BLaER1 (cell line): ENCODE measurements at regions not wholly inside any gene's neighbourhood (a gene's known extent, or its start where the extent isn't known, plus 50 kb on each side); places are given as distances from the start of the nearest gene placed in this dataset.

Experiments
- H3K27ac ChIP-seq: shearing (Covaris generic); formaldehyde crosslinking; 2 replicates; pipeline ENCODE4 v1.8.1; 2022
- H3K27me3 ChIP-seq: shearing (Covaris generic); formaldehyde crosslinking; 2 replicates; pipeline ENCODE4 v1.8.1; 2022
- H3K36me3 ChIP-seq: shearing (Covaris generic); formaldehyde crosslinking; 2 replicates; pipeline ENCODE4 v1.8.1; 2022
- H3K4me1 ChIP-seq: shearing (Covaris generic); formaldehyde crosslinking; 2 replicates; pipeline ENCODE4 v1.8.1; 2022
- H3K4me2 ChIP-seq: shearing (Covaris generic); formaldehyde crosslinking; 2 replicates; pipeline ENCODE4 v1.8.1; 2022
- H3K4me3 ChIP-seq: shearing (Covaris generic); formaldehyde crosslinking; 2 replicates; pipeline ENCODE4 v1.8.1; 2022
- H3K9ac ChIP-seq: shearing (Covaris generic); formaldehyde crosslinking; 2 replicates; pipeline ENCODE4 v1.8.1; 2022
- H3K9me3 ChIP-seq: shearing (Covaris generic); formaldehyde crosslinking; 2 replicates; pipeline ENCODE4 v1.8.1; 2022
- H4K20me1 ChIP-seq: shearing (Covaris generic); formaldehyde crosslinking; 2 replicates; pipeline ENCODE4 v1.8.1; 2022
- Cebpa-rat ChIP-seq: shearing (Covaris generic); IDR thresholded peaks from 2 replicates; pipeline ENCODE4 v1.8.1; 2022

GRCh38 chr3:95134693-95135413 is 1072.0 kb downstream of the NSUN3 start:
- H3K4me1 ChIP-seq, result no peaks in the 10 kb centered on the region
- H3K27me3 ChIP-seq, result no peaks in the 10 kb centered on the region
- H3K9ac ChIP-seq, result no peak overlapping the region
- no peak overlapping the region for H3K4me3 ChIP-seq
- H3K4me2 ChIP-seq, result no peak overlapping the region
- H3K36me3 ChIP-seq, result no peaks in the 10 kb centered on the region
- H4K20me1 ChIP-seq, result no peaks in the 10 kb centered on the region
- TF ChIP-seq Cebpa-rat, result no peak
- no peaks in the 10 kb centered on the region for H3K9me3 ChIP-seq
- H3K27ac ChIP-seq, result no peak overlapping the region

- no peak overlapping the region for H3K4me3 ChIP-seq
- TF ChIP-seq Cebpa-rat, result no peak
- no peaks in the 10 kb centered on the region for H3K36me3 ChIP-seq
- no peaks in the 10 kb centered on the region for H3K9me3 ChIP-seq
- no peak overlapping the region for H3K4me2 ChIP-seq
- no peaks in the 10 kb centered on the region for H3K4me1 ChIP-seq
- H4K20me1 ChIP-seq, result no peaks in the 10 kb centered on the region
- no peak overlapping the region for H3K27ac ChIP-seq
- H3K27me3 ChIP-seq, result no peaks in the 10 kb centered on the region
- no peak overlapping the region for H3K9ac ChIP-seq
These were observed 1085.2 kb downstream of the NSUN3 start for GRCh38 chr3:95148107-95148506.

- TF ChIP-seq Cebpa-rat, result no peak
- no peaks in the 10 kb centered on the region for H3K27me3 ChIP-seq
- no peak overlapping the region for H3K4me3 ChIP-seq
- H3K9ac ChIP-seq, result no peak overlapping the region
- no peak overlapping the region for H3K4me2 ChIP-seq
- no peak overlapping the region for H3K27ac ChIP-seq
- H4K20me1 ChIP-seq, result no peaks in the 10 kb centered on the region
- H3K36me3 ChIP-seq, result no peaks in the 10 kb centered on the region
- no peaks in the 10 kb centered on the region for H3K9me3 ChIP-seq
- no peaks in the 10 kb centered on the region for H3K4me1 ChIP-seq
These were observed 1088.7 kb downstream of the NSUN3 start for GRCh38 chr3:95151590-95151989.

GRCh38 chr3:95154766-95155165 is 1091.9 kb downstream of the NSUN3 start:
- Histone ChIP-seq H3K4me1 (no peaks in the 10 kb centered on the region), H3K27me3 (no peaks in the 10 kb centered on the region), H4K20me1 (no peaks in the 10 kb centered on the region), H3K9ac (no peak overlapping the region), H3K4me2 (no peak overlapping the region), H3K9me3 (no peaks in the 10 kb centered on the region), H3K27ac (no peak overlapping the region), H3K4me3 (no peak overlapping the region), H3K36me3 (no peaks in the 10 kb centered on the region)
- TF ChIP-seq Cebpa-rat, result no peak

- Histone ChIP-seq H3K27me3 (no peaks in the 10 kb centered on the region), H3K27ac (no peak overlapping the region), H3K9ac (no peak overlapping the region), H3K4me3 (no peak overlapping the region), H3K4me1 (no peaks in the 10 kb centered on the region), H3K9me3 (no peaks in the 10 kb centered on the region), H3K4me2 (no peak overlapping the region), H4K20me1 (no peaks in the 10 kb centered on the region), H3K36me3 (no peaks in the 10 kb centered on the region)
- TF ChIP-seq Cebpa-rat, result no peak
These were observed 1099.9 kb downstream of the NSUN3 start for GRCh38 chr3:95162794-95163193.

GRCh38 chr3:95167748-95168147 is 1104.9 kb downstream of the NSUN3 start:
- no peak overlapping the region for H3K4me3 ChIP-seq
- no peak overlapping the region for H3K9ac ChIP-seq
- H3K27ac ChIP-seq, result no peak overlapping the region
- H3K4me1 ChIP-seq, result no peaks in the 10 kb centered on the region
- H3K36me3 ChIP-seq, result no peaks in the 10 kb centered on the region
- no peak for TF ChIP-seq Cebpa-rat
- H3K27me3 ChIP-seq, result no peaks in the 10 kb centered on the region
- no peaks in the 10 kb centered on the region for H3K9me3 ChIP-seq
- no peak overlapping the region for H3K4me2 ChIP-seq
- no peaks in the 10 kb centered on the region for H4K20me1 ChIP-seq

- H3K4me3 ChIP-seq, result no peak overlapping the region
- no peak overlapping the region for H3K4me2 ChIP-seq
- H3K9me3 ChIP-seq, result no peaks in the 10 kb centered on the region
- H4K20me1 ChIP-seq, result no peaks in the 10 kb centered on the region
- H3K27me3 ChIP-seq, result no peaks in the 10 kb centered on the region
- no peak overlapping the region for H3K27ac ChIP-seq
- no peaks in the 10 kb centered on the region for H3K36me3 ChIP-seq
- H3K9ac ChIP-seq, result no peak overlapping the region
- H3K4me1 ChIP-seq, result no peaks in the 10 kb centered on the region
- TF ChIP-seq Cebpa-rat, result no peak
These were observed 1105.7 kb downstream of the NSUN3 start for GRCh38 chr3:95168526-95168925.

GRCh38 chr3:95172164-95172943 is 1109.5 kb downstream of the NSUN3 start:
- Histone ChIP-seq H3K27ac (no peak overlapping the region), H3K4me2 (no peak overlapping the region), H4K20me1 (no peaks in the 10 kb centered on the region), H3K4me3 (no peak overlapping the region), H3K4me1 (no peaks in the 10 kb centered on the region), H3K9me3 (no peaks in the 10 kb centered on the region), H3K36me3 (no peaks in the 10 kb centered on the region), H3K9ac (no peak overlapping the region), H3K27me3 (no peaks in the 10 kb centered on the region)
- no peak for TF ChIP-seq Cebpa-rat

GRCh38 chr3:95177096-95177495 is 1114.2 kb downstream of the NSUN3 start:
- Histone ChIP-seq H3K27me3 (no peaks in the 10 kb centered on the region), H3K9ac (no peak overlapping the region), H3K4me3 (no peak overlapping the region), H3K27ac (no peak overlapping the region), H3K9me3 (no peaks in the 10 kb centered on the region), H3K4me1 (no peaks in the 10 kb centered on the region), H3K36me3 (no peaks in the 10 kb centered on the region), H3K4me2 (no peak overlapping the region), H4K20me1 (no peaks in the 10 kb centered on the region)
- TF ChIP-seq Cebpa-rat, result no peak

GRCh38 chr3:95184038-95184437 is 1121.2 kb downstream of the NSUN3 start:
- Histone ChIP-seq H3K9me3 (no peaks in the 10 kb centered on the region), H3K27me3 (no peaks in the 10 kb centered on the region), H4K20me1 (no peaks in the 10 kb centered on the region), H3K9ac (no peak overlapping the region), H3K4me2 (no peak overlapping the region), H3K27ac (no peak overlapping the region), H3K4me1 (no peaks in the 10 kb centered on the region), H3K36me3 (no peaks in the 10 kb centered on the region), H3K4me3 (no peak overlapping the region)
- TF ChIP-seq Cebpa-rat, result no peak
